Vagina (tissue), 2 donors: ENCODE measurements at regions not wholly inside any gene's neighbourhood (a gene's known extent, or its start where the extent isn't known, plus 50 kb on each side); places are given as distances from the start of the nearest gene placed in this dataset.

Experiments used
- CTCF ChIP-seq, 3 experiments: fragments of 450-650 bp in 2 of 3; fragments of 200-600 bp in 1 of 3; sonication (generic) in 1 of 3; IDR thresholded peaks; one replicate each; pipeline ENCODE4 v1.5.1; 2017 to 2019; ENCODE audit warnings: antibody characterized with exemption in 3 of 3, mild to moderate bottlenecking in 2 of 3, moderate library complexity in 2 of 3
- POLR2A ChIP-seq, 2 donors: fragments of 450-650 bp; IDR thresholded peaks; one replicate each; pipeline ENCODE4 v1.6.1; 2017; ENCODE audit warnings: antibody characterized with exemption in 2 of 2, mild to moderate bottlenecking in 2 of 2, moderate library complexity in 2 of 2
- POLR2AphosphoS5 ChIP-seq, 2 donors: sonication (generic); formaldehyde crosslinking; IDR thresholded peaks; one replicate each; pipeline ENCODE4 v1.9.0; 2017; ENCODE audit warnings: antibody characterized with exemption in 2 of 2, mild to moderate bottlenecking in 2 of 2, low read depth in 1 of 2; ENCODE audit not compliant: insufficient read depth in 1 of 2

- TF ChIP-seq POLR2A (IDR thresholded peaks at IDR 0.05) (no peak), CTCF (IDR thresholded peaks at IDR 0.05) (no peak), POLR2AphosphoS5 (IDR thresholded peaks at IDR 0.05; ENCODE audit: insufficient read depth in 1 of 2, low read depth in 1 of 2) (no peak)
Observed at GRCh38 chr2:187658952-187659525, 104.8 kb upstream of the TFPI start.
